GM23338 (cell line): ENCODE measurements at regions not wholly inside any gene's neighbourhood (a gene's known extent, or its start where the extent isn't known, plus 50 kb on each side); places are given as distances from the start of the nearest gene placed in this dataset.

Experiments
- ATAC-seq: fragments of 200-7000 bp; cut with Tn5 transposase; 3 replicates; pipeline ENCODE4 v1.9.1; 2020
- DNase-seq: peaks from one replicate; pipeline ENCODE4 v3.0.0-alpha.2; 2015; ENCODE audit warnings: low spot score
- H2AFZ ChIP-seq: fragments of 200-600 bp; sonication (generic); 2 replicates; pipeline ENCODE4 v1.8.0; 2016; ENCODE audit warnings: antibody characterized with exemption, mild to moderate bottlenecking, moderate library complexity
- H3F3A ChIP-seq: fragments of 200-600 bp; sonication (generic); replicated peaks from 2 replicates; pipeline ENCODE4 v1.8.0; 2017; ENCODE audit warnings: antibody characterized with exemption, mixed run types, low read depth
- H3K27ac ChIP-seq: fragments of 200-600 bp; sonication (generic); 2 replicates; pipeline ENCODE4 v1.6.1; 2016; ENCODE audit warnings: low read depth
- H3K27me3 ChIP-seq: fragments of 200-600 bp; sonication (generic); 2 replicates; pipeline ENCODE4 v1.8.0; 2016; ENCODE audit warnings: mild to moderate bottlenecking, mixed run types, moderate library complexity; ENCODE audit not compliant: insufficient read depth
- H3K36me3 ChIP-seq: fragments of 200-600 bp; sonication (generic); 2 replicates; pipeline ENCODE4 v1.8.0; 2016; ENCODE audit warnings: mild to moderate bottlenecking; ENCODE audit not compliant: insufficient read depth
- H3K4me1 ChIP-seq: fragments of 200-600 bp; sonication (generic); 2 replicates; pipeline ENCODE4 v1.8.0; 2016; ENCODE audit warnings: mild to moderate bottlenecking, moderate library complexity; ENCODE audit not compliant: insufficient read depth
- H3K4me2 ChIP-seq: fragments of 200-600 bp; sonication (generic); 2 replicates; pipeline ENCODE4 v1.7.1; 2017; ENCODE audit warnings: mixed run types
- H3K4me3 ChIP-seq: fragments of 200-600 bp; sonication (generic); 2 replicates; pipeline ENCODE4 v1.6.1; 2016; ENCODE audit warnings: mixed run types
- H3K79me2 ChIP-seq: fragments of 200-600 bp; sonication (generic); replicated peaks from 2 replicates; pipeline ENCODE4 v1.8.0; 2017; ENCODE audit warnings: mild to moderate bottlenecking; ENCODE audit not compliant: insufficient read depth
- H3K9me2 ChIP-seq: fragments of 200-600 bp; sonication (generic); 2 replicates; pipeline ENCODE4 v1.8.0; 2017; ENCODE audit not compliant: insufficient read depth
- H4K20me1 ChIP-seq: fragments of 200-600 bp; sonication (generic); replicated peaks from 2 replicates; pipeline ENCODE4 v1.8.0; 2017; ENCODE audit warnings: mild to moderate bottlenecking; ENCODE audit not compliant: insufficient read depth
- H3K27ac Mint-ChIP-seq: 2 replicates; pipeline ENCODE4 v1.8.0; 2020; ENCODE audit warnings: inconsistent platforms, mild to moderate bottlenecking, moderate library complexity, mixed read lengths
- H3K27me3 Mint-ChIP-seq: 3 replicates; pipeline ENCODE4 v1.8.0; 2022; ENCODE audit warnings: low read depth, mild to moderate bottlenecking, moderate library complexity, mixed read lengths, inconsistent platforms; ENCODE audit not compliant: insufficient read depth, poor library complexity
- H3K36me3 Mint-ChIP-seq: 3 replicates; pipeline ENCODE4 v1.8.0; 2021; ENCODE audit warnings: low read depth, mild to moderate bottlenecking, inconsistent platforms, moderate library complexity, mixed read lengths
- H3K4me1 Mint-ChIP-seq: 3 replicates; pipeline ENCODE4 v1.8.0; 2020; ENCODE audit warnings: mild to moderate bottlenecking, inconsistent platforms, mixed read lengths
- H3K4me3 Mint-ChIP-seq: 3 replicates; pipeline ENCODE4 v1.8.0; 2021; ENCODE audit warnings: moderate library complexity, mild to moderate bottlenecking, inconsistent platforms, mixed read lengths
- H3K9me3 Mint-ChIP-seq: 3 replicates; pipeline ENCODE4 v1.8.0; 2020; ENCODE audit warnings: moderate library complexity, mild to moderate bottlenecking, inconsistent platforms, mixed read lengths
- CREB1 ChIP-seq: fragments of 250-450 bp; sonication (Bioruptor Pico); IDR thresholded peaks from 2 replicates; pipeline ENCODE4 v1.5.0; 2020; ENCODE audit warnings: low read depth, mild to moderate bottlenecking, moderate library complexity
- CTCF ChIP-seq, 2 experiments: fragments of 200-600 bp in 1 of 2; sonication (generic) in 1 of 2; conservative IDR thresholded peaks; 2 replicates each; pipeline versions ENCODE4 v1.5.1 to v1.6.1; 2016 to 2017; ENCODE audit warnings: antibody characterized with exemption in 2 of 2, low read depth in 2 of 2, mild to moderate bottlenecking in 2 of 2, moderate library complexity in 1 of 2
- EZH2phosphoT487 ChIP-seq: fragments of 200-600 bp; sonication (generic); IDR thresholded peaks from one replicate; pipeline ENCODE4 v1.8.1; 2018; ENCODE audit warnings: antibody characterized with exemption; ENCODE audit not compliant: unreplicated experiment
- JUNB ChIP-seq: IDR thresholded peaks from one replicate; pipeline ENCODE4 v1.6.1; 2016; ENCODE audit warnings: antibody characterized with exemption; ENCODE audit not compliant: unreplicated experiment
- NANOG ChIP-seq: IDR thresholded peaks from 2 replicates; pipeline ENCODE4 v1.6.1; 2016; ENCODE audit warnings: antibody characterized with exemption, borderline replicate concordance
- POLR2AphosphoS5 ChIP-seq: IDR thresholded peaks from 2 replicates; pipeline ENCODE4 v1.6.1; 2016; ENCODE audit warnings: antibody characterized with exemption, low read depth
- STAT1 ChIP-seq: IDR thresholded peaks from one replicate; pipeline ENCODE4 v1.6.1; 2016; ENCODE audit warnings: antibody characterized with exemption; ENCODE audit not compliant: unreplicated experiment
- ZNF114 ChIP-seq: fragments of 250-450 bp; sonication (Bioruptor Pico); IDR thresholded peaks from 2 replicates; pipeline ENCODE4 v1.5.0; 2020; ENCODE audit warnings: mild to moderate bottlenecking, moderate library complexity
- ZNF462 ChIP-seq: fragments of 250-450 bp; sonication (Bioruptor Pico); IDR thresholded peaks from 2 replicates; pipeline ENCODE4 v1.5.0; 2020; ENCODE audit warnings: mild to moderate bottlenecking, moderate library complexity

GRCh38 chr1:82686774-82687173 is 886.0 kb downstream of the ADGRL2 start:
- Histone ChIP-seq H3K4me2 (no peak overlapping the region), H3K27me3 (no peaks in the 10 kb centered on the region), H4K20me1 (no peaks in the 10 kb centered on the region), H3F3A (no peaks in the 10 kb centered on the region), H3K27ac (no peak overlapping the region), H3K79me2 (no peaks in the 10 kb centered on the region), H3K9me2 (no peaks in the 10 kb centered on the region), H3K4me1 (no peaks in the 10 kb centered on the region), H3K4me3 (no peak overlapping the region), H3K36me3 (peaks cover 4% of the 10 kb centered on the region; the same call in 1 of the 2 replicates), H2AFZ (no peak overlapping the region)
- DNase-seq = no peak
- Mint-ChIP-seq H3K36me3 (peaks cover 32% of the 10 kb centered on the region), H3K27ac (no peak overlapping the region), H3K4me3 (no peak overlapping the region), H3K27me3 (no peaks in the 10 kb centered on the region), H3K9me3 (peaks cover 40% of the 10 kb centered on the region), H3K4me1 (no peaks in the 10 kb centered on the region)
- no peak for ATAC-seq
- TF ChIP-seq NANOG (no peak), CTCF (conservative IDR thresholded peaks at IDR 0.05; ENCODE audit: low read depth in 2 of 2) (no peak), POLR2AphosphoS5 (no peak), JUNB (no peak), CREB1 (CRISPR knock-in tag) (no peak), EZH2phosphoT487 (no peak), STAT1 (no peak), ZNF462 (CRISPR knock-in tag) (no peak), ZNF114 (CRISPR knock-in tag) (no peak)
